VCaP (cell line): ENCODE measurements at regions not wholly inside any gene's neighbourhood (a gene's known extent, or its start where the extent isn't known, plus 50 kb on each side); places are given as distances from the start of the nearest gene placed in this dataset.

Source experiments
- H3K27ac ChIP-seq: fragments of 450-650 bp; 2 replicates; pipeline ENCODE4 v1.5.1; 2017
- CTCF ChIP-seq: fragments of 450-650 bp; conservative IDR thresholded peaks from 2 replicates; pipeline ENCODE4 v1.5.1; 2017; ENCODE audit warnings: mild to moderate bottlenecking, moderate library complexity

DNA sequence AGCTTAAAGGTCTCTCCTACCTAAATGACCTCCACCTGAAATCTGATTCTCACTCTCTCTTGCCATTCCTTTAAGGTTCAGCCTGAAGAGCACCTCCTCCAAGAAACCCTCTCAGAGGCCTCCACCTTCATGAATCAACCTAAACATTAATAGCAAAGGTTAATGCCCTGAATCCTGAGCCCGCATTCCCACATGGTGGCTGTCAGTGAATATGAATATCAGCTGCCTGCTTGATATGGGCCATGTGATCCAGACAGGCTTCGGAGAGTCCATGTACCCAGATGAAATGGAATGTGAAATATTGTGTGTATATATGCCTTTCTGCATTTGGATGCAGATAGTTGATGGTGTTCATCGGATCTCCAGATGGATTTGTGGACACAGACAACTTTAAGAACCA lies 317.5 kb downstream of the TOX3 start:
- TF ChIP-seq CTCF, result no peak
- no peak overlapping the region for H3K27ac ChIP-seq

- no peak for TF ChIP-seq CTCF
- no peak overlapping the region for H3K27ac ChIP-seq
Observed at GRCh38 chr16:52227851-52228250, 319.1 kb downstream of the TOX3 start.

DNA sequence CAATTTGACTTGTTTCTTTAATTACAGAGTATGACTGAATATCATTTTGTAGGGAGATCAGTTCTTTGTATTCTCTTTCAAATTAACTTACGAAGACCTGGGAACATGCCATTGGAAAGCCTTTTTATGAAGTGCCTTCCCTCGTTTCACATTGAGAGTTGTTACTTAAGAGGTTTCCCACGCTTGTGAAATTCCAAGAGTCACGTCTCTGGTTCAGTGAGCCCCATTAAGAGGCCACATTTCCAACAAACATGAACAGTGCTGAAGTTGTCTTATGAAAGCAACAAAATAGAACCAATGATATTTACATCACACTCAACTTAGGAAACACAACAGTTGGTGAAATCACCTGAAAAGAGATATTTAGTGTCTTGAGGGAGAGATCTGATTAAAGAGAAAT lies 334.1 kb downstream of the TOX3 start:
- TF ChIP-seq CTCF, result no peak
- no peak overlapping the region for H3K27ac ChIP-seq

- no peak overlapping the region for H3K27ac ChIP-seq
- no peak for TF ChIP-seq CTCF
Observed at GRCh38 chr16:52209227-52209626, 337.7 kb downstream of the TOX3 start.

- no peak for TF ChIP-seq CTCF
- no peak overlapping the region for H3K27ac ChIP-seq
Observed at GRCh38 chr16:52203096-52203495, 343.8 kb downstream of the TOX3 start.

DNA sequence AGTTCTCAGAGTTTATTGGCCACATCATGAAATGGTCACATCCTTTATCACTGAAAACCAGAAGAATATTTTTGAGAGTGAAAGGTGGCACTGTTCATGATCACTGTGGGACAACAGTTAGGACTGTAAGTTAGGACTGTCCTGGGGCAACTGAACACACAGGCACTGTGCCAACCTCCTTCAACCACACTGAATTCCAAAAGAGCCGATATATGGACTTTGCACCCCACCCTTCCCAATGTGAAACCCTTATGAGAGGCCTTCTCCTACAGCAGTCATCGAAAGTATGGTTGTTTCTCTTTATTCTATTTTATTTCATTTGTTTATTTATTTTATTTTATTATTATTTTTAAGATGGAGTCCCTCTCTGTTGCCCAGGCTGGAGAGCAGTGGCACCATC lies 353.5 kb downstream of the TOX3 start:
- TF ChIP-seq CTCF, result no peak
- no peak overlapping the region for H3K27ac ChIP-seq

GRCh38 chr16:52191531-52192134 lies 355.3 kb downstream of the TOX3 start:
- no peak overlapping the region for H3K27ac ChIP-seq
- peak; percentile 83 for TF ChIP-seq CTCF
